HG02763 (cell line): ENCODE measurements at regions not wholly inside any gene's neighbourhood (a gene's known extent, or its start where the extent isn't known, plus 50 kb on each side); places are given as distances from the start of the nearest gene placed in this dataset.

Source experiments
- ATAC-seq: cut with Tn5 transposase; IDR thresholded peaks from one replicate; pipeline ENCODE4 v1.9.1; 2021; ENCODE audit warnings: mild to moderate bottlenecking, moderate library complexity; ENCODE audit not compliant: unreplicated experiment

DNA sequence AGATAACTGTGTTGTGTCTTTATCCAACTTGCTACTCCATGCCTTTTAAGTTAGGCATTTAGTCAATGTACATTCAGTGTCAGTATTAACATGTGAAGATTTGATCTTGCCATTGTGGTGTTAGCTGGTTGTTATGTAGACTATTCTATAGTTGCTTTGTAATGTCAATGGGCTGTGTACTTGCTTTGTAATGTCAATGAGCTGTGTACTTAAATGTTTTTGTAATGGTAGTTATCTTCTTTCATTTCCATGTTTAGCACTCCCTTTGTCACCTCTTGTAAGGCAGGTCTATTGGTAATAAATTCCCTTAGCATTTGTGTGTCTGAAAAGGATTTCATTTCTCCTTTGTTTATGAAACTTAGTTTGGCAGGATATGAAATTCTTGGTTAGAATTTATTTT is 53.4 kb downstream of the MC4R start:
- no peak for ATAC-seq

DNA sequence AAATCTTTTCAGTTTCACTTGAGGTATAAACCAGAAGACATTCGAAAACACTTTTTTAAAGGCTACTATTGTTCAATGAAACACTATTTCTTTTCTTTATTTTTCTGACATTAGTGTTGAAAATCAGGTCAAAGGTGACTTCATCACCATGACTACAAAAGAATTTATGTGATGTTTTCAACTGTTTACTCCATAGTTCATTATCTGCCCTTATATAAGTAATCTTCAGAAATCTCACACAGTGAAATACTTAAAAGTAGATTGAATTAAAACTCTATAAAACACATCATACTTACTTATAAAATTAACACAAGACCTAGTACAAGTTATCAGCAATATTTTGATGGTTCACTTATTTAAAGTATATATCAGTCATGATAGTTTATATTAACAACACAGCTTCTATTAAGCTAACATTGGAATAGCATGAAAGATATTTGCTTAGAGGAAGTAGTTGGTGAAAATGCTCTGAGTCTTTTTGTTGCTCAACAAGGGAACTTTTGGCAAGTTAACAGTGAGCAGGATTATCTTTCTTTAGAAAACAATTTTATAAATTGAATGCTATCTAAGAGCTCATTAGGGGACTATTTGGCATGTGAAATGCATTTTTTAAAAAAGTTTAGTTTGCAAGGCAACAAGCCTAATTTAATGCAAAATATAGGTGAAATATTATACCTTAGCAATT is 60.8 kb downstream of the MC4R start:
- no peak for ATAC-seq

DNA sequence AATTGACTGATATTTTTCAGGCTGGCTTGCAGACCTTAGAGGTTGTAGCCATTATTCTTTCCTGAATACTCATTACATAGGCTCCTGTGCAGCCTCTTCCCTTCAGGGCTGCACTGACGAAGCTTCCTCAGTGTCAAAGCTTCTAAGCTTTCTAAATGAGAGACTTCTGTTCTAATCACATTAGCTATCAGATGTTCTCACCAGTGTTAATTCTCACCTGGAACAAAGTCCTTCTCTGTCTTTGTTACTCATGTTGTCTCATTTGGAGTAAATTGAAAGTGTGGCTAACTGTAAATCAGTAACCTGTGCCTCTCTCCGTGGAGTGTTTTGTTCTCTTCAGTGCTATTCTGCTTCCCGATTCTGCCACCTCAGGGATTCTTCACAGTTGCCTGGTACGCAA is 76.9 kb downstream of the MC4R start:
- no peak for ATAC-seq

- no peak for ATAC-seq
These were observed 80.4 kb downstream of the MC4R start for GRCh38 chr18:60292186-60292585.

DNA sequence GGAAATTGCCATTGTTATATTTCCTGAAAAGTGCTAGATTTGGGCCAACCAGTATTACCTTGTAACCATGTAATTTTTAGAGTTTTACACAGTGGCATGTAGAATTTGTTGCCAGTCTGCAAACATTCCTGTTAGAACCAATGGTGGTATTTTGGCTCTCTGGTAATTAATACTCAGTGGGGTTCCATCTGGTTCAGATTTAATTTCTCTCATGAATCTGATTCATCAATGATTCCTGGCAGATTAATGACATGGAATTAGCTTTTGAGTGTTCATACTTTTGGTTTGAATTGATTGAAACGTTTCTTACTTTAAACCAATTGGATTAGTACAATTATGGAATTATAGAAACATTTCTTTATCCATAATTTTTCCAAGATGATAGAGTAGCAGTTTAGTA is 93.2 kb downstream of the MC4R start:
- no peak for ATAC-seq

- ATAC-seq = no peak
These were observed 94.6 kb downstream of the MC4R start for GRCh38 chr18:60277855-60278480.

DNA sequence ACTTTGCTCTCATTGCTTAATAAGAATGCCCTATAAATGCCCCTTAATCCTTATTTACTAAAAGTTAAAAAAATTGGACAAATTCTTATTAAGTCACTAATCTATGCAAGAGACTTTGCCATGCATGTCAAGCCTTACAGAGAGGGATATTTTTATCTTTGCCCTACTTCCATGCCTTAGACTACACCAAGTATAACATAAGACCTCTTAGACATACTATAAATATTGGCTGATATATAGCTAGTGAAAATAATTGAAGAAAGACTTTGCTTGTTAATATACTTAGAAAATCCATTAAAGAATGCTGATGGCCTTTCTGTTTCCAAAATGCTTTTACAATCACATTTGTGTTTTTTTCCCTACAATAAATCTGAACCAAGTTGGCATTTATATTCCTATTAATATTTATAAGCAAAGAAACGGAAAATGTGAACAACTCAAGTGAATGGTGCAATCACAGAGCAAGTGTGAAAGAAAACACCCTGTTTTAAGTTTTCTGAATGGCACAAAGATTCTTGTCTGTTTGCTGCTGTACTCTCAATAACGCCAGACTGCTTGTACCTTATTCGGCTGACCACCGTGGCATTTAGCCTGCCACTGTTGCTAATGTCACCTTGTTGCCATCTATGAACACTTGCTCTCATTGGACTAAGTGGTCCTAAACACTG is 105.0 kb downstream of the MC4R start:
- no peak for ATAC-seq

DNA sequence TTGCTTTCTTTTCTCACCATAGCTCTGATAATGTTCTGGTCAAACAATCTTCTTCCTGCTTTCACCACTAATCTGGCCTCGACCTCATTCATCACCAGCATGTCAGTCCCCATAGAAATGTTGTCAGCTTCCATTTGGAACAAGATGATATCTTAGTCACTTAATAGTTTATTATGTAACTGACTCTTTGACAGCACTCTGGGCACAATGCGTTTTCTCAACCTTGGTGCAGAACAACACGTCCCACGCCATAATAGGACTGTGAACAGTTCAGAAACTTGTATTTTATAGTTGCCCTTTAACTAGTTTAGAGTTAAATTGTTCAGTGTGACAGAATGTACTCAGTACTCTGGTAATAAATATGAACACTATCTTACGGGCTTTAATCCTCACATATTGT is 106.0 kb downstream of the MC4R start:
- no peak for ATAC-seq

GRCh38 chr18:60259052-60259681 is 113.4 kb downstream of the MC4R start:
- ATAC-seq = peak; percentile 63

DNA sequence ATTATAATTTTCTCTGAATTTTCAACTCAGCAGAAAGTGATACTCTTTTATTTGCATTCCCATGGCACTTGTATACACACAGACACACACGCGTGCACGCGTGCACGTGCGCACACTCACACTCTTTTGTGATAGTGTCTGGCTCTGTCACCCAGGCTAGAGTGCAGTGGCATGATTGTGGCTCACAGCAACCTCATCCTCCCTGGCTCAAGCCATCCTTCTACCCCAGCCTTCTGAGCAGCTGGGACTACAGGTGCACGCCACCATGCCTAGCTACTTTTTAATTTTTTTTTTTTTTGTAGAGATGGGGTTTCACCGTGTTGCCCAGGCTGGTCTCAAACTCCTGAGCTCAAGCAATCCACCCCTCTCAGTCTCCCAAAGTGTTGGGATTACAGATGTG is 123.2 kb downstream of the MC4R start:
- ATAC-seq = no peak

- ATAC-seq = no peak
These were observed 123.9 kb downstream of the MC4R start for GRCh38 chr18:60248336-60249330.

DNA sequence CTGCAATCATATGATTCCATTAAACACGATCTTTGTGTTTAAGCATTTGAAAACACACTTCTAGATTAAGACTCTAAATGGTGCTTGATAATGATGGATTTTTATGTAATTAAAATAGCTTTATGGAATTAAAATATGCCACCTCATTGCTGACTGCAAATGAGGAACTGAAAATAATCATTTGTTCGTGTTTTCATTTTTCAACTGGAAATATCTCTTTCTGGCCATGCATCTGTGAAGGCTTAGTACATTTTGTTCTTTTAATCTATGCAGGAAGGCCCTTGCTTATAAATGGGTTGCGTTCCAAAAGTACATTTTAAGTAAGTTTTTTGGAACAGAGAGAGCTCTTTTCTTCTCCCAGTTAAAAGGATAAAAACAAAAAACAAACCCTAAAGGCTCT is 125.5 kb downstream of the MC4R start:
- ATAC-seq = peak; percentile 70

- peak; percentile 87 for ATAC-seq
These were observed 126.0 kb downstream of the MC4R start for GRCh38 chr18:60246606-60247005.

- ATAC-seq = no peak
These were observed 127.5 kb downstream of the MC4R start for GRCh38 chr18:60245096-60245495.

- ATAC-seq = peak; percentile 96
These were observed 133.4 kb downstream of the MC4R start for GRCh38 chr18:60239024-60239710.

- no peak for ATAC-seq
These were observed 137.4 kb downstream of the MC4R start for GRCh38 chr18:60235164-60235563.

DNA sequence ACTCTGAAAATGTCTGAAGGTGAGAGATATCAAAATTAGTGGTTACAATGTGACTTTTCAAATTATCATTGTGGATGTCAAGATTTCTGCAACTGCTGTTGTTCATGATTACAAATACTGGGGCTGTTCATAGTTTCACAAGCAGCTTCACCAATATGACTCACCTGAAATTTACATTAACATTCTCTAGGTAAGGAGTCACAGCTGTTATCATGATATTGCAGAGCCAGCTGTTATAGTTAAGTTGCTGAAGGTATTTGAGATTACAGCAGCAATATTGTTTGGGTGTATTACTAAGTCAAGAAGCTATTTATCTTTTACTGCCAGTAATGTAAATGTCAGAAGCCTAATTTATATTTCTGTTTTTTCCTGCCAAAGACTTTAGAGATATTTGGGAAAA is 140.0 kb downstream of the MC4R start:
- no peak for ATAC-seq

GRCh38 chr18:60228609-60229595 is 143.7 kb downstream of the MC4R start:
- no peak for ATAC-seq

DNA sequence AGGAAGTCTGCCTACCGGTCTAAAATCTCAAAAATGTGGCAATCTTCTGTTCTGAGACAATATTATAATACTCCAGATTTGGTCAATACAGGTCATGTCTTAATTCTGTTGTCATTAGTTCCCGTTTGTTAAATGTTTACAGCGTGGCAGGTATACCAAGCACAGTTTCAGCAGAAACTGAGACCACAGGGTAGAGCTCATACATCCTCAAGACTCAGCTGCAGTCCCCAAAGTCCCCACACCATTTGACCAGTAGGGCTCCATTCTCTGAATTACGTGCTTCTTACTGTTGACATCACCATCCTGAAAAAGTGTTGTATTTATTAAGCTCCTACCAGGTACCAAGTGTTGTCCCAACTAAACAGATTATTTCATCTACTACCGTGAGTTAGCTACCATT is 157.1 kb downstream of the MC4R start:
- ATAC-seq = no peak
